Type B pancreatic cell (in vitro differentiated cells): ENCODE measurements at regions not wholly inside any gene's neighbourhood (a gene's known extent, or its start where the extent isn't known, plus 50 kb on each side); places are given as distances from the start of the nearest gene placed in this dataset.
"Not testable (repeated sequence)": the region's sequence is repeated elsewhere in the genome, so short reads cannot be mapped to it uniquely, and the experiment has no call there.

Source experiments
- DNase-seq: peaks from one replicate; pipeline ENCODE4 v3.0.0; 2021; ENCODE audit warnings: mixed read lengths; ENCODE audit not compliant: unreplicated experiment; ENCODE audit errors: extremely low spot score
- H3K27ac Mint-ChIP-seq: 2 replicates; pipeline ENCODE4 v1.8.0; 2021; ENCODE audit warnings: mild to moderate bottlenecking, mixed read lengths
- H3K27me3 Mint-ChIP-seq: 2 replicates; pipeline ENCODE4 v1.8.0; 2021; ENCODE audit warnings: mixed read lengths
- H3K36me3 Mint-ChIP-seq: 2 replicates; pipeline ENCODE4 v1.8.0; 2021; ENCODE audit warnings: mixed read lengths
- H3K4me1 Mint-ChIP-seq: one replicate; pipeline ENCODE4 v1.8.0; 2021; ENCODE audit warnings: mixed read lengths; ENCODE audit not compliant: unreplicated experiment
- H3K4me3 Mint-ChIP-seq: 2 replicates; pipeline ENCODE4 v1.8.0; 2021; ENCODE audit warnings: mild to moderate bottlenecking, mixed read lengths
- H3K9me3 Mint-ChIP-seq: 2 replicates; pipeline ENCODE4 v1.8.0; 2021; ENCODE audit warnings: mixed read lengths
- TF ChIP-seq, protein P1 (sequence below): fragments of 200-600 bp; sonication (generic); conservative IDR thresholded peaks from 2 replicates; pipeline ENCODE4 v1.5.0; 2021; ENCODE audit warnings: antibody characterized with exemption, mild to moderate bottlenecking

GRCh38 chr10:27382176-27382575, 121.9 kb upstream of the RAB18 start:
- no peak for DNase-seq
- Mint-ChIP-seq H3K4me1 (no peaks in the 10 kb centered on the region), H3K4me3 (no peak overlapping the region), H3K27ac (no peak overlapping the region), H3K27me3 (no peaks in the 10 kb centered on the region), H3K9me3 (no peaks in the 10 kb centered on the region), H3K36me3 (no peaks in the 10 kb centered on the region)
- TF ChIP-seq, protein P1, sequence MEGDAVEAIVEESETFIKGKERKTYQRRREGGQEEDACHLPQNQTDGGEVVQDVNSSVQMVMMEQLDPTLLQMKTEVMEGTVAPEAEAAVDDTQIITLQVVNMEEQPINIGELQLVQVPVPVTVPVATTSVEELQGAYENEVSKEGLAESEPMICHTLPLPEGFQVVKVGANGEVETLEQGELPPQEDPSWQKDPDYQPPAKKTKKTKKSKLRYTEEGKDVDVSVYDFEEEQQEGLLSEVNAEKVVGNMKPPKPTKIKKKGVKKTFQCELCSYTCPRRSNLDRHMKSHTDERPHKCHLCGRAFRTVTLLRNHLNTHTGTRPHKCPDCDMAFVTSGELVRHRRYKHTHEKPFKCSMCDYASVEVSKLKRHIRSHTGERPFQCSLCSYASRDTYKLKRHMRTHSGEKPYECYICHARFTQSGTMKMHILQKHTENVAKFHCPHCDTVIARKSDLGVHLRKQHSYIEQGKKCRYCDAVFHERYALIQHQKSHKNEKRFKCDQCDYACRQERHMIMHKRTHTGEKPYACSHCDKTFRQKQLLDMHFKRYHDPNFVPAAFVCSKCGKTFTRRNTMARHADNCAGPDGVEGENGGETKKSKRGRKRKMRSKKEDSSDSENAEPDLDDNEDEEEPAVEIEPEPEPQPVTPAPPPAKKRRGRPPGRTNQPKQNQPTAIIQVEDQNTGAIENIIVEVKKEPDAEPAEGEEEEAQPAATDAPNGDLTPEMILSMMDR: no peak

GRCh38 chr10:27380929-27381358, 123.2 kb upstream of the RAB18 start:
- no peaks in the 10 kb centered on the region for H3K27me3 Mint-ChIP-seq
- H3K27ac Mint-ChIP-seq: no peak overlapping the region
- H3K4me3 Mint-ChIP-seq: no peak overlapping the region
- no peaks in the 10 kb centered on the region for H3K9me3 Mint-ChIP-seq
- H3K36me3 Mint-ChIP-seq: no peaks in the 10 kb centered on the region
- TF ChIP-seq, protein P1: no peak
- H3K4me1 Mint-ChIP-seq: no peaks in the 10 kb centered on the region
- no peak for DNase-seq

- H3K27ac Mint-ChIP-seq, H3K36me3 Mint-ChIP-seq, H3K9me3 Mint-ChIP-seq, H3K4me1 Mint-ChIP-seq, DNase-seq, H3K4me3 Mint-ChIP-seq, H3K27me3 Mint-ChIP-seq: not testable (repeated sequence)
These were observed 125.1 kb upstream of the RAB18 start for GRCh38 chr10:27379041-27379440.

DNA sequence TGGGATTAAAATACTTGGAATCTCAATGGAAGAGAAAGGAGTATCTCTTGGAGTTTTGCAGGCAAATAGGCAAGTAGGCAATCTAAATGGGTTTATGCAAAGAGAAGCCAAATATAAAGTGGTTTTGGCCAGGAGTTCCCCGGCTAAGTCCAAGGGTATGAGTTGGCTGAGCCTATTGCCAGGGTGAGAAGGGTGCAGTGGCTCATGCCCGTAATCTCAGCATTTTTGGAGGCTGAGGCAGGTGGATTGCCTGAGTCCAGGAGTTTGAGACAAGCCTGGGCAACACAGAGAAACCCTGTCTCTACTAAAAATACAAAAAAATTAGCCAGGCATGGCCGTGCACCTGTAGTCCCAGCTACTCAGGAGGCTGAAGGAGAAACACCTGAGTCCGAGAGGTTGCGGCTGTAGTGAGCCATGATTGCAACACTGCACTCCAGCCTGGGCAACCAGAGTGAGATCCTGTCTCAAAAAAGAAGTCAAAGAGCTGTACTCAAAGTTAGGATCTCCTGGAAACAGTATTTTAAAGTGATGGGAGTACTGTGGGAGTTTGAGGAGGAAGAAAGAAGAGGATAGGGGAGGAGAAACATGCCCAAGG, 130.4 kb upstream of the RAB18 start:
- Mint-ChIP-seq H3K27ac (no peak overlapping the region), H3K9me3 (no peaks in the 10 kb centered on the region), H3K4me1 (no peaks in the 10 kb centered on the region), H3K36me3 (no peaks in the 10 kb centered on the region), H3K27me3 (no peaks in the 10 kb centered on the region), H3K4me3 (no peak overlapping the region)
- no peak for DNase-seq
- TF ChIP-seq, protein P1: no peak

DNA sequence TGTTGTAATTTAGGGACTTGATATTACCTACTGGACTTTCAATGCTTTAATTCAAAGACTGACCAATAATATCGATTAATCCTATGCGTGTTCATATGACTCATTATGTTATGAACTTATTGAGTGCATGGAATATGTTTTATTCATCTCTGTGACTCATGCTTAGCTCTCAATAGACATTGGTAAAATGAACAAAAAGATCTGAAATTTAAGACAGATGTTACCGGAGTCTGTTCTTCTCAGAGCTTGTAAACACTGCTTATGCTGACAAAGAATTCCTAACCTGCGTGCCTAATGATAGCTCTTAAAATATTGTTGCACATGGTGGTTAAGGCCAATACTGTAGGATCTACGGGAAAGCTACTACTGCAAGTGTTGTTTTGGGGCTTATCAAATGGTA, 131.5 kb upstream of the ACBD5 start:
- TF ChIP-seq, protein P1: no peak
- no peaks in the 10 kb centered on the region for H3K4me1 Mint-ChIP-seq
- H3K4me3 Mint-ChIP-seq: no peak overlapping the region
- no peaks in the 10 kb centered on the region for H3K36me3 Mint-ChIP-seq
- DNase-seq: no peak
- no peaks in the 10 kb centered on the region for H3K27me3 Mint-ChIP-seq
- no peaks in the 10 kb centered on the region for H3K9me3 Mint-ChIP-seq
- H3K27ac Mint-ChIP-seq: no peak overlapping the region

GRCh38 chr10:27371375-27371774, 130.8 kb upstream of the ACBD5 start:
- not testable (repeated sequence) for H3K27ac Mint-ChIP-seq

DNA sequence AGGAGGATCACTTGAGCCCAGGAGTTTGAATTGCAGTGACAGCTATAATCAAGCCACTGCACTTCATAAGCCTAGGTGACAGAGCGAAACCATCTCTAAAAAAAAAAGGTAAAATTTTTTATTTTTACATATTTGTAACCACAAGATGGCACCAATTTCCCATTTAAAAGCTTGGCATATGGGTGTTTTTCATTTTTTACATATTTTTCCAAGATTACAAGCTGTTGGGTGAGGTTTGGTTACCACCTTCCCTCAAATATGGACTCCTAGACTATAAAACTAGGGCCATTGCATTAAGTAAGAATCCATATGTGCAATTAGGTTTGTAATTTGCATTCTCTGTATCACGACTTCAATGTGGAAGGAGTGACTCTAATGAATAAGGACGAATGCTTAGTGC, 129.3 kb upstream of the ACBD5 start:
- Mint-ChIP-seq H3K27ac (no peak overlapping the region), H3K36me3 (no peaks in the 10 kb centered on the region), H3K4me3 (no peak overlapping the region), H3K27me3 (peaks cover 4% of the 10 kb centered on the region), H3K9me3 (no peaks in the 10 kb centered on the region), H3K4me1 (no peaks in the 10 kb centered on the region)
- no peak for DNase-seq
- TF ChIP-seq, protein P1: peak; percentile 68

More at GRCh38 chr10:27371375-27371774, 130.8 kb upstream of the ACBD5 start:
- not testable (repeated sequence) for H3K27me3 Mint-ChIP-seq, H3K4me3 Mint-ChIP-seq, H3K36me3 Mint-ChIP-seq, H3K9me3 Mint-ChIP-seq, H3K4me1 Mint-ChIP-seq, DNase-seq
